RWPE2 (cell line): ENCODE measurements at regions not wholly inside any gene's neighbourhood (a gene's known extent, or its start where the extent isn't known, plus 50 kb on each side); places are given as distances from the start of the nearest gene placed in this dataset.

Experiments used
- ATAC-seq: fragments of 200-7000 bp; cut with Tn5 transposase; 3 replicates; pipeline ENCODE4 v1.9.1; 2021; ENCODE audit warnings: low read depth
- DNase-seq: peaks from one replicate; pipeline ENCODE4 v3.0.0-alpha.2; 2020; ENCODE audit warnings: low spot score
- H3K27ac ChIP-seq: fragments of 450-650 bp; 2 replicates; pipeline ENCODE4 v1.5.1; 2017; ENCODE audit warnings: mild to moderate bottlenecking; ENCODE audit not compliant: poor library complexity, severe bottlenecking
- H3K27me3 ChIP-seq: fragments of 250-450 bp; sonication (Bioruptor Pico); 2 replicates; pipeline ENCODE4 v1.5.1; 2021; ENCODE audit warnings: mild to moderate bottlenecking, moderate library complexity; ENCODE audit not compliant: insufficient read depth, poor library complexity, severe bottlenecking
- H3K36me3 ChIP-seq: fragments of 250-450 bp; sonication (Bioruptor Pico); 2 replicates; pipeline ENCODE4 v1.5.1; 2020; ENCODE audit warnings: low read depth, mild to moderate bottlenecking, moderate library complexity
- H3K4me1 ChIP-seq: fragments of 250-450 bp; sonication (Bioruptor Pico); 2 replicates; pipeline ENCODE4 v1.5.1; 2021; ENCODE audit warnings: mild to moderate bottlenecking, moderate library complexity; ENCODE audit not compliant: insufficient read depth, poor library complexity, severe bottlenecking
- H3K4me3 ChIP-seq: fragments of 250-450 bp; sonication (Bioruptor Pico); 2 replicates; pipeline ENCODE4 v1.5.1; 2021; ENCODE audit warnings: mild to moderate bottlenecking, moderate library complexity; ENCODE audit not compliant: severe bottlenecking
- H3K9me3 ChIP-seq: fragments of 250-450 bp; sonication (Bioruptor Pico); 2 replicates; pipeline ENCODE4 v1.5.1; 2021; ENCODE audit warnings: mild to moderate bottlenecking, moderate library complexity; ENCODE audit not compliant: severe bottlenecking
- CTCF ChIP-seq: fragments of 450-650 bp; IDR thresholded peaks from one replicate; pipeline ENCODE4 v1.5.1; 2017; ENCODE audit warnings: mild to moderate bottlenecking, moderate library complexity; ENCODE audit not compliant: poor library complexity, severe bottlenecking

- H3K4me1 ChIP-seq = no peaks in the 10 kb centered on the region
- DNase-seq = no peak
- H3K27ac ChIP-seq = no peak overlapping the region
These were observed 195.6 kb upstream of the SSTR1 start for GRCh38 chr14:38012056-38012455.

GRCh38 chr14:38016497-38016896 lies 191.2 kb upstream of the SSTR1 start:
- H3K27me3 ChIP-seq = no peaks in the 10 kb centered on the region
- H3K4me3 ChIP-seq = no peak overlapping the region
- H3K9me3 ChIP-seq = peaks cover 8% of the 10 kb centered on the region
- no peaks in the 10 kb centered on the region for H3K36me3 ChIP-seq
- no peak overlapping the region for H3K27ac ChIP-seq
- no peaks in the 10 kb centered on the region for H3K4me1 ChIP-seq
- no peak for DNase-seq
- peak; percentile 20 for TF ChIP-seq CTCF
- no peak for ATAC-seq

More at GRCh38 chr14:38012056-38012455, 195.6 kb upstream of the SSTR1 start:
- TF ChIP-seq CTCF = no peak
- Histone ChIP-seq H3K9me3 (peaks cover 10% of the 10 kb centered on the region), H3K36me3 (no peaks in the 10 kb centered on the region), H3K4me3 (no peak overlapping the region), H3K27me3 (no peaks in the 10 kb centered on the region)
- ATAC-seq = no peak

- H3K27ac ChIP-seq = no peak overlapping the region
- H3K27me3 ChIP-seq = no peaks in the 10 kb centered on the region
- H3K36me3 ChIP-seq = no peaks in the 10 kb centered on the region
- DNase-seq = no peak
- no peak for TF ChIP-seq CTCF
- H3K4me1 ChIP-seq = no peaks in the 10 kb centered on the region
- no peak overlapping the region for H3K4me3 ChIP-seq
- ATAC-seq = no peak
- peaks cover 3% of the 10 kb centered on the region for H3K9me3 ChIP-seq
These were observed 185.8 kb upstream of the SSTR1 start for GRCh38 chr14:38021861-38022260.

GRCh38 chr14:38022775-38023174 lies 184.9 kb upstream of the SSTR1 start:
- no peak overlapping the region for H3K27ac ChIP-seq
- ATAC-seq (no peak), DNase-seq (no peak)
- no peaks in the 10 kb centered on the region for H3K27me3 ChIP-seq
- TF ChIP-seq CTCF = no peak
- no peaks in the 10 kb centered on the region for H3K4me1 ChIP-seq
- no peak overlapping the region for H3K4me3 ChIP-seq
- H3K9me3 ChIP-seq = peaks cover 3% of the 10 kb centered on the region
- H3K36me3 ChIP-seq = no peaks in the 10 kb centered on the region

- H3K9me3 ChIP-seq = no peaks in the 10 kb centered on the region
- H3K27ac ChIP-seq = no peak overlapping the region
- TF ChIP-seq CTCF = no peak
- DNase-seq = no peak
- no peak overlapping the region for H3K4me3 ChIP-seq
- ATAC-seq = no peak
- H3K36me3 ChIP-seq = no peaks in the 10 kb centered on the region
- H3K27me3 ChIP-seq = no peaks in the 10 kb centered on the region
- H3K4me1 ChIP-seq = no peaks in the 10 kb centered on the region
These were observed 169.5 kb upstream of the SSTR1 start for GRCh38 chr14:38038171-38038570.
